ENCODE measurements at regions not wholly inside any gene's neighbourhood (a gene's known extent, or its start where the extent isn't known, plus 50 kb on each side); places are given as distances from the start of the nearest gene placed in this dataset.

DNA sequence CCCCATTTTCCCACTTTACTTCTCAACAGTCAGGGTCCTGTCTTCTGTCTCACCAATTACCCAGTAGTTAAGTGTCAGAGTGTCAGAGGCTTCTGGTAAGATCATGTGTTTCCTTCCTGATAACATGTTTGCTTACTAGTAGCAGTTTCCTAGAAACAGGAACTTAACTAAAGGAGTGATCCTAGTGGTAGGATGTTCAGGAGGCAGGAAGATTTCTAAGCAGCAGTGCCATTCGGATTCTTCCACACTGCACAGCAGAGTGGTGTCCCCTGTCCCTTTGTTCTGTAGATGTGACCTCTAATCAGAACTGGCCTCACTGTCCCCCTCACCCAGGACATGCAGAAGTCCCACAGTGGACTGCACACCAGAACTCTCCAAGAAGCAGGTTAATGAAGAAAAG is 221.8 kb upstream of the OSR1 start:
- H3K27me3 ChIP-seq (replicated peaks; ENCODE audit: insufficient read depth), result 0 out of 2 replicates have a peak, but pooled peaks cover 3% of the 10 kb centered on the region
- in situ Hi-C loops (cut with MboI), result no loop called here
- no peaks in the 10 kb centered on the region for H3K9me3 ChIP-seq (ENCODE audit: low read depth)
- no peak overlapping the region for H3K9ac ChIP-seq
- no peaks in the 10 kb centered on the region for H4K20me1 ChIP-seq (ENCODE audit: insufficient read depth)
- peaks cover 23% of the 10 kb centered on the region for H3F3A ChIP-seq (ENCODE audit: insufficient read depth)
- H3K36me3 ChIP-seq (ENCODE audit: low read depth), result no peaks in the 10 kb centered on the region
- H3K4me2 ChIP-seq (ENCODE audit: unreplicated experiment), result no peak overlapping the region
- no peak overlapping the region for H3K27ac ChIP-seq
- TF ChIP-seq EZH2 (IDR thresholded peaks at IDR 0.05; ENCODE audit: insufficient read depth, poor library complexity, severe bottlenecking) (no peak), EZH2phosphoT487 (IDR thresholded peaks at IDR 0.05; ENCODE audit: insufficient read depth, low read depth) (no peak)
- WGBS, 2 experiments (ENCODE audit: low coverage in 1 of 2, low lambda C conversion rate in 2 of 2, missing lambda C conversion rate in 2 of 2), result 55 to 82% methylated on average over 1 of the region's 1 CpG
- no peaks in the 10 kb centered on the region for H3K9me2 ChIP-seq (ENCODE audit: insufficient read depth)
- no peak overlapping the region for H3K4me3 ChIP-seq
- H3K4me1 ChIP-seq (ENCODE audit: insufficient read depth), result peaks cover 26% of the 10 kb centered on the region
- no peak for DNase-seq
- no peak overlapping the region for H2AFZ ChIP-seq
- H3K79me2 ChIP-seq (ENCODE audit: insufficient read depth), result no peaks in the 10 kb centered on the region

DNA sequence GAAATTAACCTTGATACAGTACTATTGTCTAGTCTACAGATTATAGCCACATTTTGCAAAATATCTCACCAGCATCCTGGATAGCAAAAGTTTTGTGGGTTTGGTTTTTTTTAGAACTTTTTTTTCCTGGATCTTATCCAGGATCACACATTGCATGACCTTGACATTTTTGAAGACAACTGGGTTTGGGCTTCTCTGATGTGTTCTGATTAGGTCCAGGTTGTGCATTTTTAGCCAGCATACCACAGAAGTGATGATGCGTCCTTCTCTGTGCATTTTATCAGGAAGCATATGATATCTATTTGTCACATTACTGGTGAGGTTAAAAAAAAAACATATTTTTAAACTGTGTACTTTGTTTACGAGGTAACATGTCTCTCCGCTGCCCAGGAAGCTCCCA is 221.0 kb upstream of the OSR1 start:
- Histone ChIP-seq H3K79me2 (ENCODE audit: insufficient read depth) (no peaks in the 10 kb centered on the region), H3K9ac (no peak overlapping the region), H3F3A (ENCODE audit: insufficient read depth) (peaks cover 31% of the 10 kb centered on the region), H3K4me3 (no peak overlapping the region), H3K27me3 (replicated peaks; ENCODE audit: insufficient read depth) (0 out of 2 replicates have a peak, but pooled peaks cover 3% of the 10 kb centered on the region), H3K4me1 (ENCODE audit: insufficient read depth) (peaks cover 34% of the 10 kb centered on the region), H3K4me2 (ENCODE audit: unreplicated experiment) (peak overlapping the region; percentile 20), H3K9me2 (ENCODE audit: insufficient read depth) (no peaks in the 10 kb centered on the region), H3K9me3 (ENCODE audit: low read depth) (no peaks in the 10 kb centered on the region), H3K27ac (no peak overlapping the region), H2AFZ (no peak overlapping the region), H3K36me3 (ENCODE audit: low read depth) (no peaks in the 10 kb centered on the region), H4K20me1 (ENCODE audit: insufficient read depth) (no peaks in the 10 kb centered on the region)
- WGBS, 2 experiments (ENCODE audit: low coverage in 1 of 2, low lambda C conversion rate in 2 of 2, missing lambda C conversion rate in 2 of 2), result 20 to 42% methylated on average over 3 of the region's 3 CpGs
- in situ Hi-C loops (cut with MboI), result no loop called here
- peak; percentile 13 for DNase-seq
- TF ChIP-seq EZH2 (IDR thresholded peaks at IDR 0.05; ENCODE audit: insufficient read depth, poor library complexity, severe bottlenecking), result no peak
- no peak for TF ChIP-seq EZH2phosphoT487 (IDR thresholded peaks at IDR 0.05; ENCODE audit: insufficient read depth, low read depth)

DNA sequence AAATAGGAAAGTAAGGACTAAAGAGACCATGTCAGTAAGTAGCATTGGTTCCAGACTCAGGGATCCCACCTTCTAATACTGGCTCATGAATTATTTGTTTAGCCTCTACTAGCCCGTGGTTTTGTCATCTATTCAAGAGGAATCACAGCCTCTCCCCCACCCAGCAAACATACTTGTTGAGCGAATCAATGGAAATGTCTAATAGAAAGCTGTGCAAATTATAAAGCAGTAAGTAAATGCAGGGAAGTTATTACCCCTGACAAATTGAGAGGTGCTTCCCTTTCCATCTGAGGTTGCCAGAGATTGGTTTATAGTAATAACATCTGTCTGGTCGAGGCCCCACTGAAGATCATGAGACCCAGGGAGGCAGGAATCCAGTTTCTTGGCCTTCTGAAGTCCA is 219.3 kb upstream of the OSR1 start:
- 51 to 55% methylated on average over 3 of the region's 3 CpGs for WGBS, 2 experiments (ENCODE audit: low coverage in 1 of 2, low lambda C conversion rate in 2 of 2, missing lambda C conversion rate in 2 of 2)
- DNase-seq, result peak; percentile 69
- Histone ChIP-seq H4K20me1 (ENCODE audit: insufficient read depth) (no peaks in the 10 kb centered on the region), H3K4me2 (ENCODE audit: unreplicated experiment) (no peak overlapping the region), H3K9me2 (ENCODE audit: insufficient read depth) (no peaks in the 10 kb centered on the region), H3K9me3 (ENCODE audit: low read depth) (no peaks in the 10 kb centered on the region), H3K27me3 (replicated peaks; ENCODE audit: insufficient read depth) (0 out of 2 replicates have a peak, but pooled peaks cover 6% of the 10 kb centered on the region), H3K79me2 (ENCODE audit: insufficient read depth) (no peaks in the 10 kb centered on the region), H3K9ac (no peak overlapping the region), H3K27ac (no peak overlapping the region), H3F3A (ENCODE audit: insufficient read depth) (peaks cover 38% of the 10 kb centered on the region), H3K36me3 (ENCODE audit: low read depth) (no peaks in the 10 kb centered on the region), H3K4me3 (no peak overlapping the region), H2AFZ (no peak overlapping the region), H3K4me1 (ENCODE audit: insufficient read depth) (peaks cover 39% of the 10 kb centered on the region)
- in situ Hi-C loops (cut with MboI), result no loop called here
- TF ChIP-seq EZH2 (IDR thresholded peaks at IDR 0.05; ENCODE audit: insufficient read depth, poor library complexity, severe bottlenecking) (no peak), EZH2phosphoT487 (IDR thresholded peaks at IDR 0.05; ENCODE audit: insufficient read depth, low read depth) (no peak)

DNA sequence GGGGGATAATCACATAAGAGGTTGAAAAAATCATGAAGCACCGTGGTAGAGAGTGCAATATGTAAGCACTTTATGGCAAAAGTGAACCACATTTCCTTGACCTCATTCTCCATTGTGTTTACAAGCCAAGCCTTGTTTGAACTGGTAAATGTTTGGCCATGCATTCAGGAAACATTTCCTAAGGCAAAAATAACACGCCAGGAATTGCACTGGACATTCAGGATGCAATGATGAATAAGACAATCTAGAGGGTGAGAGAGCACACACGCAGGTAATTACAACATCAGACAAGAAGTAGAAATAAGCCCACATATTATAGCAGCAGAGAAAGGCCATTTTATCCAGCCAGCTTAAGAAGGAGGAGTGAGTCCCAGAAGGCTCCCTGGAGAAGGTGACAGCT is 218.0 kb upstream of the OSR1 start:
- Histone ChIP-seq H3K9ac (no peak overlapping the region), H3K4me2 (ENCODE audit: unreplicated experiment) (no peak overlapping the region), H3K4me3 (no peak overlapping the region), H3K9me3 (ENCODE audit: low read depth) (no peaks in the 10 kb centered on the region), H4K20me1 (ENCODE audit: insufficient read depth) (no peaks in the 10 kb centered on the region), H3K27ac (no peak overlapping the region), H3K4me1 (ENCODE audit: insufficient read depth) (peaks cover 39% of the 10 kb centered on the region), H3K79me2 (ENCODE audit: insufficient read depth) (no peaks in the 10 kb centered on the region), H3K27me3 (replicated peaks; ENCODE audit: insufficient read depth) (0 out of 2 replicates have a peak, but pooled peaks cover 4% of the 10 kb centered on the region), H3F3A (ENCODE audit: insufficient read depth) (peaks cover 38% of the 10 kb centered on the region), H3K9me2 (ENCODE audit: insufficient read depth) (no peaks in the 10 kb centered on the region), H2AFZ (no peak overlapping the region), H3K36me3 (ENCODE audit: low read depth) (no peaks in the 10 kb centered on the region)
- WGBS, 2 experiments (ENCODE audit: low coverage in 1 of 2, low lambda C conversion rate in 2 of 2, missing lambda C conversion rate in 2 of 2), result 83 to 85% methylated on average over 3 of the region's 3 CpGs
- in situ Hi-C loops (cut with MboI), result no loop called here
- TF ChIP-seq EZH2phosphoT487 (IDR thresholded peaks at IDR 0.05; ENCODE audit: insufficient read depth, low read depth), result no peak
- no peak for TF ChIP-seq EZH2 (IDR thresholded peaks at IDR 0.05; ENCODE audit: insufficient read depth, poor library complexity, severe bottlenecking)
- DNase-seq, result no peak

DNA sequence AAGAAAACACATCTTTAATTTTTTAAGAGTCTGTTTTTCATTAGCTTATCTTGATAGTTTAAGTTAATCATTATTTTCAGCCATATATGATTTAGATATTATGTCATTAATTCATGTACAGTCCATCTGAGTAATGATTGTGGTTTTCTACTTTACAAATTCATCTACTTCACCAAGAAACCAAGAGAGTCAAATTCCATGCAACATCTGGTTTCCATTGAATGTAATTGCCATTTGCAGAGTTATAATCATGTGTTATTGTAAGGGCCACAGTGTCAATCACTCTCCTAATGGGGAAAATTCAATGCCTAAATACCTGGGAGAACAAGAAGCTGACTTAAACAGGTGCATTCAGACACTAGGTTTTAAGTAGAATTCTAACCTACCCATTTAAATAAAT is 217.2 kb upstream of the OSR1 start:
- no peak overlapping the region for H2AFZ ChIP-seq
- H3K9me2 ChIP-seq (ENCODE audit: insufficient read depth), result no peaks in the 10 kb centered on the region
- DNase-seq, result peak; percentile 59
- in situ Hi-C loops (cut with MboI), result no loop called here
- peak overlapping the region; percentile 13; the same call in 1 of the 2 replicates for H3K27ac ChIP-seq
- H3K36me3 ChIP-seq (ENCODE audit: low read depth), result no peaks in the 10 kb centered on the region
- peaks cover 38% of the 10 kb centered on the region for H3F3A ChIP-seq (ENCODE audit: insufficient read depth)
- TF ChIP-seq EZH2 (IDR thresholded peaks at IDR 0.05; ENCODE audit: insufficient read depth, poor library complexity, severe bottlenecking) (no peak), EZH2phosphoT487 (IDR thresholded peaks at IDR 0.05; ENCODE audit: insufficient read depth, low read depth) (0 out of 2 replicates have a peak, but pooled peaks have one; percentile 7)
- no peak overlapping the region for H3K9ac ChIP-seq
- H3K4me3 ChIP-seq, result no peak overlapping the region
- no peaks in the 10 kb centered on the region for H3K9me3 ChIP-seq (ENCODE audit: low read depth)
- 0 out of 2 replicates have a peak, but pooled peaks cover 4% of the 10 kb centered on the region for H3K27me3 ChIP-seq (replicated peaks; ENCODE audit: insufficient read depth)
- H4K20me1 ChIP-seq (ENCODE audit: insufficient read depth), result no peaks in the 10 kb centered on the region
- H3K79me2 ChIP-seq (ENCODE audit: insufficient read depth), result no peaks in the 10 kb centered on the region
- H3K4me1 ChIP-seq (ENCODE audit: insufficient read depth), result peaks cover 39% of the 10 kb centered on the region
- peak overlapping the region; percentile 67 for H3K4me2 ChIP-seq (ENCODE audit: unreplicated experiment)
